HG03469 (cell line): ENCODE measurements at regions not wholly inside any gene's neighbourhood (a gene's known extent, or its start where the extent isn't known, plus 50 kb on each side); places are given as distances from the start of the nearest gene placed in this dataset.

ENCODE experiments used
- ATAC-seq: cut with Tn5 transposase; IDR thresholded peaks from one replicate; pipeline ENCODE4 v1.9.1; 2021; ENCODE audit warnings: mild to moderate bottlenecking, moderate library complexity, moderate number of reproducible peaks; ENCODE audit not compliant: unreplicated experiment

GRCh38 chr16:79770244-79771064 lies 169.9 kb upstream of the MAF start:
- ATAC-seq: peak; percentile 86

GRCh38 chr16:79769928-79770243 lies 169.3 kb upstream of the MAF start:
- ATAC-seq: no peak

DNA sequence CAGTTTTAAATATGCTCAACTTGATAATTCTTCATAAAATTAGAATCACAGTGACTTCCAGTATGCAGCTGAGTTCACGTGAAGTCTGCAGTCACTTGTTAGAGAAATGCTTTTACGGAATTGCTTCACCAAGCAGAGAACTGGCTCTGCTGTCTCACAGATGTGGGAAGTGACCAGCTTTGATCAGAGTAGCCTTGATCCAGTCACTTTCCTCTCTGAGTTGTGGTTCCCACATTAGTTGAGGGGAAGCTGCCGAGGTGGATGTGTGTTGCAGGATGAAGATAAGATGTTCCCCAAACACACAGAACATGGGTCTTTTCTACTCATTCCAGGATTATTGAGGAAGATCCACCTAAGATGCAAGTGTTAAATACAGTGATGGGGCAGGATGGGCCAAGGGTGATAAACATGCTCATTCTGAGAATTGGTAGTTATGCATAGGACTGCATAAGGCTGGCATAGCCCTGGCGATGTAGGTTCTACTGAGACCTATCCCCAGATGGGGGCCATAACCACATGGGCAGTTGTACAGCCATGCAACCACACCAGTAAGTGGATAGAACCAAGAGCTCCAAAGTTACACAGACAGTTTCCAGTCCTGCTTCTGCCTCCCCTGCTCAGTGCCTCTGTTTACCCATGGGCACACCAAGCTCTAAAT lies 168.9 kb upstream of the MAF start:
- no peak for ATAC-seq

- no peak for ATAC-seq
These were observed 167.9 kb upstream of the MAF start for GRCh38 chr16:79768276-79768970.

DNA sequence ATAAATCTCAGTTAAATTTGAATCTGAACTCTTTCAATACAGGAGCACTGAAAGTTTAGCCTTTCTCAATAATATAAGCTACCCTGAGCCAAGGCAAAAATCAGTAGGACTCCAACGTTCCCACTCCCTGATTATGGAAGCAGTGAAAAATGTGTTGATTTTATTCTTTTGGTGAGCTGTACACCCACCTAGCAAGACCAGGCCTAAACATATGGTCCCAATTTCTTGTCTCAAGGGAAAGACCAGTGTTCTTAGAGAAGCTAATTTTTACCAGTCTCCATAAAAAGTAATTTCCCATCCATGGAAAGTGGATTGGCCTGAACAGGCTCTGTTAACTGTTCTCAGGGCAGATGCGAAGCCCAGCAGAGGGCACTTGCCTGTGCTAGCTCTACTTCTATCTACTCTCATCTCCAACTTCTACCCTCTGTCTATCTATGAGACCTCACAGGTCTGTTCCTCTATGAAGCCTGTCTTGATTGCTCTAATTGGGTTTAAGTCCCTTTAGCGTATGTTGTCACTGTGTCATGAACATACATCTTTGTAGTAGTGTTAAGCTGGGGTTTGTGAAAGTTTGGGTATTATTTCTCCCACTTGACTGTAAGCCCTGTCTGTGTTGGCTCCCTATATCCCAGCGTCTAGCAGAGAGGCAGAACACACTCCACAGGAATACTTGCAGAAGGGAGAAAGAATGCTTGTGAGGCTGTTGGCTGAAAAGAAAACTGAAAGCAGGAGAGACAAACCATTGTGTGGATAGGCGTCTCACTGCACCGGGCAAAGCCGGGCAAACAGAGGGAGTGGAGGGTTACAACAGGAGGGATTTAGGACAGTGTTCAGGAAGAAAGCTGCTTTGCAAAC lies 167.1 kb upstream of the MAF start:
- no peak for ATAC-seq

GRCh38 chr16:79765901-79766394 lies 165.4 kb upstream of the MAF start:
- no peak for ATAC-seq

DNA sequence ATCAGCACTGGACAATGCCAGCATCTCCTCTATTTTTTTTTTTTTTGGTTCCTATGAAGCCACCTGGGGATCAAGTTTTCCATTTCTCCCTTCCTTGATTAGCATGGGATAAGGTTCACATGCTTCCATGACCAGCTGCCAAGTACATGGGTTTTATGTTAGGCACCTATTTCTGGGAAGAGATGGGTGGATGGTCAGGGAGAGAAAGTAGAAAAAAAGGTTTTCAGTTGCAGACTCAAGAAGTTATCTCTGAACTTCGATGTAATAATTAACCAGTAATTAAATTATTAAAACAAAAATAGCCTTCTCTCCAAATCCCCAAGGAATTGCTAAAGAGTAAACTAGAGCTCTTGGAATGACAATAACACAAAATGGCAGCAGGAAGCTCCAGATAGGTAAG lies 164.9 kb upstream of the MAF start:
- ATAC-seq: no peak

GRCh38 chr16:79764415-79765110 lies 164.0 kb upstream of the MAF start:
- ATAC-seq: no peak

DNA sequence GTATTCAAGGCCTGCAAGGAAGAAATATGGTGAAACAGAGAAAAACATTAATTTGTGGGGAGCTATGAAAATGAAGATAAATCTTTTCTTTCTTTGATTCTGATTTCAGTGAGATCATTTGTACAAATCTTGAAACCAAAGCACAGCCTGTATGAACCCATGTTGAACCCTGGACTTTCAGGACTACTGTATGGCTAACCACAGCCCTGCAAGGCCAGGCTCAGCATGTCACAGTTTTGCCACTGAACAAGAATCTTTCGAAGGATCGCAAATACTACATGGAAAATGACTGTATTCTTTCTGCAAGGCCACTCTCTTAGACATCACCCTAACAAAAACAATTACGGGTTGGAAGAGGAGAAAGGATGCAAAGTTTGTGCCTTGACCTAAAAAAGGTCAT lies 161.7 kb upstream of the MAF start:
- ATAC-seq: no peak

DNA sequence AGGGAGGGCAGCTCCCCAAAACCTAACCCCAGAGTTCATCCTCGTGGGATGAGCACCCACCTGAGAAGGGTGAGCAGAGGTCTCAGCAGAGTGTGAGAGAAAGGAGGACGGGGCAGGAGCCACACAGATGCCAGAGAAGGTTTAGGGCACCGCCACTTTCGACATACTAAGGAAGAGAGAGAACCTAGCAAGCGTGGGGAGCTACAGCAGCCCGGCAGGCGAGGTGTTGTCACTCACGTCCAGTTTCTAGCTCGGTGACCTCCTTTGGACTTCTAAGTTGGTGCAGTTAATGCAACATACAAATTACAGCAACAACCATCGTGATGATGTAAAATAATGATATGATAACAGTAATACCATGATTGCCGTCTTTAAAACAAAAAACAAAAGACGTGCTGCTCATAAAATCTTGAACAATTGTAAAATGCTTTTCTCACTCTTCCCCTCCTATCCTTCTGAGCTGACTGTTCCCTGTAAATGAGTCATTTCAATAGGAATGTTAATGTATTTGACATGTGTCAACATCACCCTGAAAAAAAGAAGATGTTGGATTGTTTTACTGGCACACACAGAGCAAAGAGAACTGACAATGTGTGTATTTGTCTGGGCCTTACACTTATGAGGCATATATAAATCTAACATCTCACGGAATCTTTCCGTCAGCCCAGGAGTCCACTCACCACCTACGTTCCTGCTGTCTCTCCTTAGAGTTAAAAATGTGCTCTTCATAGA lies 158.2 kb upstream of the MAF start:
- ATAC-seq: no peak

DNA sequence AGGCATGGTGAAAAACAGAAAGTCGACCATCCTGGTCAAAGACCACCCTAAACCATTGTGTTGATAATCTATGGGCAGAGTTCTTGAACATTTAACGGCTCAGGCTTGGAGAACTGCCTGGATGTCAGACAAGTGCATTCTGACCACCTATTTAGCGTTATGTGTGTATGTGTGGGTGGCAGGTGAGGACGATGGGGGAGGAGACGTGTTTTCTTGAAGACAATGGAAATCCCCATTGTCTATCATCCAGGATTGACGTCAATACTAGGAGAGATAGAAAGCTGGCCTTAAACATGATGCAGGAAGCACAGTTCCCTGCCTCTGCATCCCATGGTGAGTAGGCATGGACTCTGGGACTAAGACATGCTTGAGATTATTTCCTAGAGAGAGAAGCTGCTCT lies 157.4 kb upstream of the MAF start:
- no peak for ATAC-seq

DNA sequence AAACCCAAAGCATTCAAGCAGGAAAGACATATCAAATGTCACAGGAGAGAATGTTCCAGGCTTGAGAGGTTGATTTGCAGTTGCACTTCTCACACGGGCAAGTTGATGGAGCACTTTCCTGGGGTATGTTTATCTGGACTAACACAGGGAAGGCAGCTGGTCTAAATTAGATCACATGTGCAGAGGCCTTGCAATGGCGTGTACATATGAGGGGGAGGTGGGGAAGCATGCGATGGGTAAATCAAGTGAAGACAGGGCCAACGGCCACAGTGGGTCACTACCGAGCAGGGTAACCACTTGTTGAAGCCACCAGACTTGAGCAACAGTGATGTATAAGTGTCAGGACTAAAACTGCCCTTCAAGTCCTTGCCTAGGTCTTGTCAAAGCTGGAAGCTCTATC lies 156.6 kb upstream of the MAF start:
- no peak for ATAC-seq

GRCh38 chr16:79756571-79756970 lies 156.0 kb upstream of the MAF start:
- ATAC-seq: no peak

DNA sequence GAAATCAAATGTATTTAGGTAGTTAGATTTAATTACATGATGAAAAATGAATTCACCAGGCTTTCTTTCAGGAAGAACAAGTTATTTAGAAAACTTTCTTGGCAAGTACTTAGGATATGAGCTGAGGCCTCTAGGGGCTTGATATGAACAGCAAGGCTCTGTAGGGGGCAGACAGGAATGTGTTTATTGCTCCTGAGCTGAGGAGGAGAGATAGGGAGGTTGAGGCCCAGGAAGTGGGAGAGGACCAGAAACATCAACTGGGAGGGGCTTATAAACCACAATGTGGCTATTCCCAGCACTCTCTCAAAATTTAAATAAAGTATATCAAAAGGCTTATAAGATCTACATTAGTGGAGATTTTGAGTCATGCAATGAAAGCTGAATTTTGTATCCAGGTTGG lies 154.0 kb upstream of the MAF start:
- no peak for ATAC-seq

GRCh38 chr16:79754081-79754480 lies 153.5 kb upstream of the MAF start:
- no peak for ATAC-seq

GRCh38 chr16:79753286-79753685 lies 152.7 kb upstream of the MAF start:
- ATAC-seq: no peak

GRCh38 chr16:79752396-79752795 lies 151.9 kb upstream of the MAF start:
- ATAC-seq: no peak

- ATAC-seq: no peak
These were observed 151.1 kb upstream of the MAF start for GRCh38 chr16:79751471-79752184.

DNA sequence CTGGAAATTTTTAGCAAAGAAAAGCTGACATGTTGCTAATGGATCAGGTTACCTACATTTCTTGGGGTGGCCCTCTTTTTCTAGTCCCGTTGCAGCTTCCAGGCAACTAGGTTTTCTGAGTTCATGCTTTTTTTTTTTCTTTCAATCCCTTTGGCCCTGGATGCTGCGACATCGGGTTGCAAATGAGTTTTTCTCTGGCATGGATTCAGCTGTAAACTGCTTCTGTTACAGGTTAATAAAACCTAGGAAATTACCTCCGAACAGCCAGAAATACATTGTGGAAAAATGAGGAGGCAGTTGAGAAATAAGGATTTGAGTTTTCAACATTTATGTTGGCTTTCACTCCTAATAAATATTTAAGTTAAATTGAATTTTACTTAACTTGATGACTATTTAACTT lies 149.8 kb upstream of the MAF start:
- ATAC-seq: no peak
